PFSK-1 (cell line): ENCODE measurements at regions not wholly inside any gene's neighbourhood (a gene's known extent, or its start where the extent isn't known, plus 50 kb on each side); places are given as distances from the start of the nearest gene placed in this dataset.

Experiments
- POLR2AphosphoS5 ChIP-seq: IDR thresholded peaks from 2 replicates; pipeline ENCODE4 v1.6.1; 2012; ENCODE audit warnings: low read depth, mild to moderate bottlenecking, control low read depth, low read length, moderate library complexity
- TAF1 ChIP-seq: IDR thresholded peaks from 2 replicates; pipeline ENCODE4 v1.6.1; 2012; ENCODE audit warnings: low read length, control low read depth, borderline replicate concordance; ENCODE audit not compliant: insufficient read depth

DNA sequence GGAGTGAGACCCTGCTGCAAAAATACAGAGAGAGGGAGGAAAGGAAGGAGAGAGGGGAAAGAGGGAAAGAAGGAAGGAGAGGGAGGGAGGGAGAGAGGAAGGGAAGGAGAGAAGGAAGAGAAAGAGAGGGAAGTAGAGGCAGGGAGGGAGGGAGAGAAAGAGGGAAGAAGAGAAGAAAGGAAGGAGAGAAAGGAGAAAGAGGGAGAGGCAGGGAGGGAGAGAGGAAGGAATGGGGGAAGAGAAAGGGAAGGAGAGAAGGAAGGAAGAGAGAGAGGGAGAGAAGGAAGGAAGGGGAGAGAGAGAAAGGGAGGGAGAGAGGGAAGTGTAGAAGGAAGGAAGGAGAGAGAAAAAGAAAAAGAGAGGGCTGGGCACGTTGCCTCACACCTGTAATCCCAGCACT, 121.7 kb downstream of the TMEM130 start:
- TF ChIP-seq POLR2AphosphoS5, result no peak
- no peak for TF ChIP-seq TAF1
